RCC 7860 (cell line): ENCODE measurements at regions not wholly inside any gene's neighbourhood (a gene's known extent, or its start where the extent isn't known, plus 50 kb on each side); places are given as distances from the start of the nearest gene placed in this dataset.
"Not testable (repeated sequence)": the region's sequence is repeated elsewhere in the genome, so short reads cannot be mapped to it uniquely, and the experiment has no call there.

Source experiments
- DNase-seq: peaks from one replicate; pipeline ENCODE4 v3.0.0-alpha.2; 2015; ENCODE audit warnings: low spot score
- FAIRE-seq: peaks from 2 replicates; lab custom pipeline; 2012; peaks lifted over from hg19 to GRCh38; lab: Jason Lieb, UNC

- DNase-seq, result no peak
- FAIRE-seq, result no peak
Observed at GRCh38 chr5:159571501-159572244, 241.4 kb upstream of the IL12B start.

GRCh38 chr5:159576902-159577301, 246.6 kb upstream of the IL12B start:
- DNase-seq (no peak), FAIRE-seq (no peak)

- FAIRE-seq, result peak; percentile 99
- peak; percentile 98 for DNase-seq
Observed at GRCh38 chr5:159581502-159582249, 251.4 kb upstream of the IL12B start.

- DNase-seq (peak; percentile 81), FAIRE-seq (peak; percentile 90)
Observed at GRCh38 chr5:159582756-159583541, 252.7 kb upstream of the IL12B start.

- DNase-seq (no peak), FAIRE-seq (no peak)
Observed at GRCh38 chr5:159586921-159587320, 256.6 kb upstream of the IL12B start.

- DNase-seq, result no peak
- no peak for FAIRE-seq
Observed at GRCh38 chr5:159588941-159589340, 258.7 kb upstream of the IL12B start.

GRCh38 chr5:159593518-159594073, 263.3 kb upstream of the IL12B start:
- FAIRE-seq (no peak), DNase-seq (no peak)

- not testable (repeated sequence) for FAIRE-seq, DNase-seq
Observed at GRCh38 chr5:159595561-159595960, 265.3 kb upstream of the IL12B start.

- DNase-seq (no peak), FAIRE-seq (no peak)
Observed at GRCh38 chr5:159601216-159601615, 270.9 kb upstream of the IL12B start.

- no peak for DNase-seq
- no peak for FAIRE-seq
Observed at GRCh38 chr5:159602434-159602833, 272.1 kb upstream of the IL12B start.

- no peak for DNase-seq
- no peak for FAIRE-seq
Observed at GRCh38 chr5:159605585-159605984, 275.3 kb upstream of the IL12B start.

GRCh38 chr5:159609359-159609758, 279.1 kb upstream of the IL12B start:
- FAIRE-seq, result no peak
- no peak for DNase-seq

- DNase-seq (no peak), FAIRE-seq (no peak)
Observed at GRCh38 chr5:159610966-159611579, 280.8 kb upstream of the IL12B start.

- DNase-seq (no peak), FAIRE-seq (no peak)
Observed at GRCh38 chr5:159616952-159617351, 286.7 kb upstream of the IL12B start.

- DNase-seq (no peak), FAIRE-seq (no peak)
Observed at GRCh38 chr5:159619826-159620225, 289.5 kb upstream of the IL12B start.

GRCh38 chr5:159620853-159621540, 290.7 kb upstream of the IL12B start:
- no peak for DNase-seq

GRCh38 chr5:159628703-159629102, 287.6 kb upstream of the ADRA1B start:
- FAIRE-seq, result no peak

More at GRCh38 chr5:159620853-159621540, 290.7 kb upstream of the IL12B start:
- FAIRE-seq, result no peak

GRCh38 chr5:159629158-159629557, 287.1 kb upstream of the ADRA1B start:
- DNase-seq (no peak), FAIRE-seq (no peak)

More at GRCh38 chr5:159628703-159629102, 287.6 kb upstream of the ADRA1B start:
- DNase-seq, result no peak

- FAIRE-seq, result no peak
- no peak for DNase-seq
Observed at GRCh38 chr5:159630545-159630944, 285.7 kb upstream of the ADRA1B start.

- DNase-seq, result no peak
- FAIRE-seq, result no peak
Observed at GRCh38 chr5:159631001-159631400, 285.3 kb upstream of the ADRA1B start.
